Progenitor cell of endocrine pancreas (in vitro differentiated cells): ENCODE measurements at regions not wholly inside any gene's neighbourhood (a gene's known extent, or its start where the extent isn't known, plus 50 kb on each side); places are given as distances from the start of the nearest gene placed in this dataset.

Experiments
- DNase-seq: peaks from one replicate; pipeline ENCODE4 v3.0.0; 2021; ENCODE audit warnings: low spot score; ENCODE audit not compliant: unreplicated experiment
- H3K27ac Mint-ChIP-seq: 2 replicates; pipeline ENCODE4 v1.8.0; 2021; ENCODE audit warnings: mild to moderate bottlenecking, moderate library complexity, mixed read lengths
- H3K27me3 Mint-ChIP-seq: 2 replicates; pipeline ENCODE4 v1.8.0; 2021; ENCODE audit warnings: mixed read lengths
- H3K36me3 Mint-ChIP-seq: 2 replicates; pipeline ENCODE4 v1.8.0; 2022; ENCODE audit warnings: mixed read lengths; ENCODE audit not compliant: insufficient read depth
- H3K4me1 Mint-ChIP-seq: 2 replicates; pipeline ENCODE4 v1.8.0; 2021; ENCODE audit warnings: low read depth, mixed read lengths
- H3K4me3 Mint-ChIP-seq: 2 replicates; pipeline ENCODE4 v1.8.0; 2021; ENCODE audit warnings: low read depth, mild to moderate bottlenecking, moderate library complexity, mixed read lengths
- H3K9me3 Mint-ChIP-seq: 2 replicates; pipeline ENCODE4 v1.8.0; 2021; ENCODE audit warnings: low read depth, mixed read lengths
- CTCF ChIP-seq: fragments of 200-600 bp; sonication (generic); IDR thresholded peaks from one replicate; pipeline ENCODE4 v1.5.0; 2021; ENCODE audit warnings: antibody characterized with exemption, mild to moderate bottlenecking; ENCODE audit not compliant: unreplicated experiment

- Mint-ChIP-seq H3K4me1 (peaks cover 8% of the 10 kb centered on the region), H3K36me3 (no peaks in the 10 kb centered on the region), H3K27me3 (no peaks in the 10 kb centered on the region), H3K27ac (no peak overlapping the region), H3K4me3 (no peak overlapping the region), H3K9me3 (no peaks in the 10 kb centered on the region)
- DNase-seq = no peak
- no peak for TF ChIP-seq CTCF
Measured at GRCh38 chr17:17421346-17422216, 55.2 kb upstream of the MED9 start.

DNA sequence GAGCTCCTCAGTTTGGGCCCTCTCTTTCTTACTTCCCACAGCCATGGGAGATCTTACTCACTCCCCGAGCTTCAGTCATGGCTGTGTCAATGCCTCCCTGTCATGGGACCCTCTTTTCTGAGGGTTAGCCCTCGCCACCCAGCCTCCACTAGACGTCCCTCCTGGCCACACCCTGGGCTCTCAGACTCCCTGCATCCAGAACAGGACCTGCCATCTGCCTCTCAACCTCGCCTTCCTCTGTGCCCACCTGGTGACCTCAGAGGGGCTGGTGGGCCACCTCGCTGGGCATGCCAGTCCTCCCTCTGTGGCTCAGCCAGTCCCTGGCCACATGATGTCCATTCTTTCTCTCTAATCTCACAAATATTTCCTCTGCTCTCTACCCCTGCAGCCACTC lies 54.6 kb upstream of the MED9 start:
- DNase-seq = no peak
- no peak for TF ChIP-seq CTCF
- Mint-ChIP-seq H3K36me3 (no peaks in the 10 kb centered on the region), H3K27ac (peak overlapping the region; percentile 43), H3K4me3 (no peak overlapping the region), H3K4me1 (peaks cover 4% of the 10 kb centered on the region), H3K27me3 (no peaks in the 10 kb centered on the region), H3K9me3 (no peaks in the 10 kb centered on the region)

DNA sequence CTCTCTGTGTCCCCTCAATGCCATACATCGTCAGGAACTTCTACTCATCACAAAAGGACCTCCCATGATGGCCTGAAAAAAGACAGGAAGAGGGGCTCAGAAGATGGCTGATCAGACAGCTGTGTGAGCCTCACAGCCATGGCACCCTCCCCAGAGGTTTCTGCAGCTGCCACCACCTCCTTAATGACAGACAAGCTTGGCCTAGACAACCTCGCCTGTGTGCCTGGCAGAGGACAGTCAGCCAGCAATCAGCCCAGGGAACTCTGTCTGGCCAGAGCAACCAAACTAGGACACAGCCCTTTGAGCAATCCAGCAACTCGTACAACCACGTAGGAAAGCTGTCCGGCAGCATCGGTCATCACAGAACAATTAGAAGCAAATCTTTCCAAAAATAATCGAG lies 54.2 kb upstream of the MED9 start:
- no peak for TF ChIP-seq CTCF
- H3K4me3 Mint-ChIP-seq = no peak overlapping the region
- no peaks in the 10 kb centered on the region for H3K9me3 Mint-ChIP-seq
- H3K36me3 Mint-ChIP-seq = no peaks in the 10 kb centered on the region
- DNase-seq = no peak
- no peaks in the 10 kb centered on the region for H3K27me3 Mint-ChIP-seq
- peaks cover 4% of the 10 kb centered on the region for H3K4me1 Mint-ChIP-seq
- H3K27ac Mint-ChIP-seq = no peak overlapping the region

- no peaks in the 10 kb centered on the region for H3K27me3 Mint-ChIP-seq
- no peaks in the 10 kb centered on the region for H3K9me3 Mint-ChIP-seq
- no peak for TF ChIP-seq CTCF
- H3K27ac Mint-ChIP-seq = no peak overlapping the region
- H3K4me3 Mint-ChIP-seq = no peak overlapping the region
- no peaks in the 10 kb centered on the region for H3K36me3 Mint-ChIP-seq
- peaks cover 2% of the 10 kb centered on the region for H3K4me1 Mint-ChIP-seq
- no peak for DNase-seq
Measured at GRCh38 chr17:17423656-17424055, 53.1 kb upstream of the MED9 start.

DNA sequence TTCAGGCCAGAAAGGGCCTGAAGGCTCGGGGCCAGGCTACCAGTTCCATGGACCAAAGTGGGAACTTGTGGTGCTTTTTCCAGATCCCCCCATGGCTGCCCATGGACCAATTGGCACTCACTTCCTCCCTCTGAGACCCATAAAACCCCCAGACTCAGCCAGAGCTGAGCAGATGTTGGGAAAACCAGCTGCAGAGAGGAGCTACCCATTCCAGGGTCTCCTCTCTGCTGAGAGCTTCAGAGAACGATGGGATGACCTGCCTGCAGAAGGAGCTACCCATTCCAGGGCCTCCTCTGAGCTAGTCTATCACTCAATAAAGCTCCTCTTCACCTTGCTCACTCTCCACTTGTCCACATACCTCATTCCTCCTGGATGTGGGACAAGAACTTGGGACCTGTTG lies 52.2 kb upstream of the MED9 start:
- no peak overlapping the region for H3K27ac Mint-ChIP-seq
- H3K4me1 Mint-ChIP-seq = peaks cover 6% of the 10 kb centered on the region
- H3K9me3 Mint-ChIP-seq = no peaks in the 10 kb centered on the region
- no peak overlapping the region for H3K4me3 Mint-ChIP-seq
- no peak for TF ChIP-seq CTCF
- no peaks in the 10 kb centered on the region for H3K27me3 Mint-ChIP-seq
- no peaks in the 10 kb centered on the region for H3K36me3 Mint-ChIP-seq
- no peak for DNase-seq
